ENCODE measurements at regions not wholly inside any gene's neighbourhood (a gene's known extent, or its start where the extent isn't known, plus 50 kb on each side); places are given as distances from the start of the nearest gene placed in this dataset.

- no peaks in the 10 kb centered on the region for H3K9me2 ChIP-seq (ENCODE audit: insufficient read depth)
- TF ChIP-seq ETS1 (IDR thresholded peaks at IDR 0.05) (no peak), ZNF114 (CRISPR knock-in tag; IDR thresholded peaks at IDR 0.05) (no peak), EZH2 (IDR thresholded peaks at IDR 0.05; ENCODE audit: low read depth, unreplicated experiment) (no peak), EZH2phosphoT487 (IDR thresholded peaks at IDR 0.05; ENCODE audit: unreplicated experiment) (no peak), CREB1 (CRISPR knock-in tag; IDR thresholded peaks at IDR 0.05; ENCODE audit: low read depth) (no peak), STAT1 (IDR thresholded peaks at IDR 0.05; ENCODE audit: unreplicated experiment) (no peak), POLR2AphosphoS5 (IDR thresholded peaks at IDR 0.05; ENCODE audit: low read depth) (no peak), CTCF (conservative IDR thresholded peaks at IDR 0.05; ENCODE audit: low read depth in 2 of 2) (no peak), NANOG (IDR thresholded peaks at IDR 0.05; ENCODE audit: borderline replicate concordance) (no peak), REST (IDR thresholded peaks at IDR 0.05; ENCODE audit: unreplicated experiment) (no peak), ZNF331 (CRISPR knock-in tag; IDR thresholded peaks at IDR 0.05; ENCODE audit: low read depth) (no peak), ZNF462 (CRISPR knock-in tag; IDR thresholded peaks at IDR 0.05) (no peak), JUNB (IDR thresholded peaks at IDR 0.05; ENCODE audit: unreplicated experiment) (no peak)
- H3F3A ChIP-seq (replicated peaks; ENCODE audit: low read depth) = no peaks in the 10 kb centered on the region
- H3K27ac Mint-ChIP-seq = no peak overlapping the region
- no peak overlapping the region for H3K27ac ChIP-seq (ENCODE audit: low read depth)
- H3K27me3 Mint-ChIP-seq (ENCODE audit: insufficient read depth, low read depth, poor library complexity) = no peaks in the 10 kb centered on the region
- H2AFZ ChIP-seq = no peak overlapping the region
- no peaks in the 10 kb centered on the region for H3K36me3 ChIP-seq (ENCODE audit: insufficient read depth)
- no peak overlapping the region for H3K4me3 ChIP-seq
- peaks cover 9% of the 10 kb centered on the region for H3K4me1 ChIP-seq (ENCODE audit: insufficient read depth)
- H3K36me3 Mint-ChIP-seq (ENCODE audit: low read depth) = no peaks in the 10 kb centered on the region
- H4K20me1 ChIP-seq (replicated peaks; ENCODE audit: insufficient read depth) = no peaks in the 10 kb centered on the region
- no peaks in the 10 kb centered on the region for H3K79me2 ChIP-seq (replicated peaks; ENCODE audit: insufficient read depth)
- DNase-seq (ENCODE audit: low spot score) = no peak
- peaks cover 7% of the 10 kb centered on the region; the same call in 2 of the 3 replicates for H3K4me1 Mint-ChIP-seq
- no peaks in the 10 kb centered on the region for H3K9me3 Mint-ChIP-seq
- no peaks in the 10 kb centered on the region for H3K27me3 ChIP-seq (ENCODE audit: insufficient read depth)
- H3K4me3 Mint-ChIP-seq = no peak overlapping the region
- H3K4me2 ChIP-seq = no peak overlapping the region
- no peak for ATAC-seq
These were observed 969.4 kb downstream of the PLOD2 start for GRCh38 chr3:145191543-145191942.
